NB4 (cell line): ENCODE measurements at regions not wholly inside any gene's neighbourhood (a gene's known extent, or its start where the extent isn't known, plus 50 kb on each side); places are given as distances from the start of the nearest gene placed in this dataset.

Experiments used
- DNase-seq: peaks from one replicate; pipeline ENCODE4 v3.0.0; 2010; ENCODE audit warnings: low read depth
- H3K4me3 ChIP-seq: one replicate; pipeline ENCODE4 v1.5.1; 2011; ENCODE audit warnings: mild to moderate bottlenecking, low read depth, low read length, moderate library complexity
- MAX ChIP-seq: IDR thresholded peaks from 2 replicates; pipeline ENCODE4 v1.6.1; 2011; ENCODE audit warnings: low read depth, low read length
- MYC ChIP-seq: IDR thresholded peaks from 2 replicates; pipeline ENCODE4 v1.6.1; 2011; ENCODE audit warnings: low read depth, low read length
- POLR2A ChIP-seq: IDR thresholded peaks from 2 replicates; pipeline ENCODE4 v1.6.1; 2011; ENCODE audit warnings: mild to moderate bottlenecking; ENCODE audit not compliant: insufficient read length; ENCODE audit errors: extremely low read depth
- TF ChIP-seq, protein P1 (sequence below): IDR thresholded peaks from one replicate; pipeline ENCODE4 v1.5.1; 2012; ENCODE audit warnings: low read depth, low read length

GRCh38 chr2:129800686-129801085 lies 178.8 kb upstream of the RAB6C start:
- no peak overlapping the region for H3K4me3 ChIP-seq
- DNase-seq: no peak
- TF ChIP-seq MAX (no peak), MYC (no peak), POLR2A (no peak)
- TF ChIP-seq, protein P1, sequence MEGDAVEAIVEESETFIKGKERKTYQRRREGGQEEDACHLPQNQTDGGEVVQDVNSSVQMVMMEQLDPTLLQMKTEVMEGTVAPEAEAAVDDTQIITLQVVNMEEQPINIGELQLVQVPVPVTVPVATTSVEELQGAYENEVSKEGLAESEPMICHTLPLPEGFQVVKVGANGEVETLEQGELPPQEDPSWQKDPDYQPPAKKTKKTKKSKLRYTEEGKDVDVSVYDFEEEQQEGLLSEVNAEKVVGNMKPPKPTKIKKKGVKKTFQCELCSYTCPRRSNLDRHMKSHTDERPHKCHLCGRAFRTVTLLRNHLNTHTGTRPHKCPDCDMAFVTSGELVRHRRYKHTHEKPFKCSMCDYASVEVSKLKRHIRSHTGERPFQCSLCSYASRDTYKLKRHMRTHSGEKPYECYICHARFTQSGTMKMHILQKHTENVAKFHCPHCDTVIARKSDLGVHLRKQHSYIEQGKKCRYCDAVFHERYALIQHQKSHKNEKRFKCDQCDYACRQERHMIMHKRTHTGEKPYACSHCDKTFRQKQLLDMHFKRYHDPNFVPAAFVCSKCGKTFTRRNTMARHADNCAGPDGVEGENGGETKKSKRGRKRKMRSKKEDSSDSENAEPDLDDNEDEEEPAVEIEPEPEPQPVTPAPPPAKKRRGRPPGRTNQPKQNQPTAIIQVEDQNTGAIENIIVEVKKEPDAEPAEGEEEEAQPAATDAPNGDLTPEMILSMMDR: no peak

DNA sequence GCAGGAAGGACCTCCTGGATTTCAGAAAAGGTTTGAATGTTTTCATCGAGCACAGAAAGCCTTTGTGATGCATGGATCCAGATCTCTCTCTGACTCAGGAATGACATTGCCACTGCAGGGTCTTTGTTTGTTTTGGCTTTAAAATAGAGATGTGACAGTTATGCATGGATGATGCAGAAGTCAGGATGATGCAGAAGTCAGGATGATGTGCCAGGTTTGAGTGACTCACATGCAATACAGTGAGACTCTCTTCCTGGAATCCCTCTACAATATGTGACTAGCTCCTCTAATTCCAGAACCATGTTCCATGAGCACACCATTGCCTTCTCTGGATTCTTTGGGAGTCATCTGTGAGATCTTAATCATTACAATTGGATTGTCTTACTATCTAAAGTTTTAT lies 177.9 kb upstream of the RAB6C start:
- TF ChIP-seq MAX (no peak), MYC (no peak), POLR2A (no peak)
- TF ChIP-seq, protein P1: no peak
- H3K4me3 ChIP-seq: no peak overlapping the region
- no peak for DNase-seq

DNA sequence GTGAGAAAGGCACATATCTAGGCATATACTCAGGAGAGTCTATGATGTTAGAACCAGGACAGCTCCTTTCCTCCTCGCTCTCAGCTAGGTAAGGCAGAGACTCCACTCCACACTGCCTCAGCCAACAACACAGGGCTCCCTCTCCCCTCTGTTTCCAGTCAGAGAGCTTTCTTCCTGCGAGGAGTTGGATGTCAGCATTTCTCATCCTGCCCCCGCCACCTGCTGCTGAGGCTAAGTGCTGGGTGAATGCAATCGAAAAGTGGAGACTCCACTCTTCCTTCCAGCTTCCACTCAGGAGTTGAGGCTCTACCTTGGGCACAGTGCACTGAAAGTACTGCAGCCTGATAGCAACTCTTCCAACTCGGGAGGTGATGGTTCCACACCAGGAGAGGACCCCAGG lies 177.2 kb upstream of the RAB6C start:
- TF ChIP-seq, protein P1: no peak
- no peak for TF ChIP-seq MYC
- TF ChIP-seq POLR2A: no peak
- TF ChIP-seq MAX: no peak
- H3K4me3 ChIP-seq: no peak overlapping the region
- no peak for DNase-seq

DNA sequence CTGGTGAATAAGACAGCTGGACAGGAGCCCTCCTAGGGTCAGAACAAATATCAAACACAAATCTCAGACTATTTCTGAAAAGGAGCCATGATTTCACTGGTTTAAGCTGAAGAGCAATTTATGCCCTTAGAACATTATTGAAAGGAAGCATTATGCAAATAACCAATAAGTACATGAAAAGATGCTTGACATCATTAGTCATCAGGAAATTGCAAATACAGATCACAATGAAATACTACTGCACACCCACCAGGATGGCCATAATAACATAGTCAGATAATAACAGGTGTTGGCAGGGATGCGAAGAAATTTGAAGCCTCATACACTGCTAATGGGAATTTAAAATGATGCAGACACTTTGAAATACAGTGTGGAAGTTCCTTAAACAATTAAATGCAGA lies 176.4 kb upstream of the RAB6C start:
- no peak for TF ChIP-seq POLR2A
- no peak for TF ChIP-seq MYC
- TF ChIP-seq, protein P1: no peak
- no peak for TF ChIP-seq MAX
- no peak overlapping the region for H3K4me3 ChIP-seq
- no peak for DNase-seq

DNA sequence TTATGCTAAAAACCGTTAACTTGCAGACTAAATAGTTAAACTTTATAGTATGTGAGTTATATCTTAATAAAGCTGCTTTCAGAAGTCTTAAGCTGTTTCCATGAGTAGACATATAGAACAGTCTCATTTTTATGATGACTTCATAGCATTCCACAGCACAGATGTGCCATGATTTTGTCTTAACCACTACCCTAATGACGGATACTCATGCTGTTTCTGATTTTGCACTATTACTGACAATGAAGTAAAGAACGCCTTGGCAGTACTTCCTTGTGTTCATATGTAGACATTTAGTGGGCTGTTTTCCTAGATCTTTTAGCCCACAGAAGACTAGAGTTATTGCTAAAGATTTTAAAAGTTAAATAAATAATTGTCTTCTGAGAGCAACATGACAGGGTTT lies 175.6 kb upstream of the RAB6C start:
- DNase-seq: no peak
- no peak for TF ChIP-seq MAX
- no peak for TF ChIP-seq MYC
- TF ChIP-seq, protein P1: no peak
- TF ChIP-seq POLR2A: no peak
- H3K4me3 ChIP-seq: no peak overlapping the region

DNA sequence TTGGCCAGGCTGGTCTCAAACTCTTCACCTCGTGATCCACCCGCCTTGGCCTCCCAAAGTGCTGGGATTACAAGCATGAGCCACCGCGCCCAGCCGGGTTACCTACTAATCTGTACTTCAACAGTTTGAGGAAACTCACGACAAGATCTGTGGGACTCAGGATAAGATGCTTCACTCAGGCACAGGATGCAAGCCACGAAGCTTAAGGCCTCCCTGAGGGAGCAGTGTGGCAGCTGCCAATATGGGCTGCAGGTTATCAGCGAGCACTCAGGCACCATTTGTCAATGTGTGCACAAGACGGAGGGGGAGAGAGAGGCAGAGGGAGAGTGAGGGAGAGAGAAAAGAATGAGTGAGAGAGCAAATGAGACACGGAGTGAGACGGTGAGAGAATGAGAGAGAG lies 173.6 kb upstream of the RAB6C start:
- H3K4me3 ChIP-seq: no peak overlapping the region
- DNase-seq: no peak
- TF ChIP-seq MYC (no peak), MAX (no peak), POLR2A (no peak)
